Activated T-cell treated with anti-CD3 and anti-CD28 coated beads, Interleukin-2, amount 50 U/mL, for 48 hours (primary cell): ENCODE measurements at regions not wholly inside any gene's neighbourhood (a gene's known extent, or its start where the extent isn't known, plus 50 kb on each side); places are given as distances from the start of the nearest gene placed in this dataset.

Source experiments
- DNase-seq, 2 experiments: peaks; one replicate each; pipeline ENCODE4 v3.0.0-alpha.2; 2020

DNA sequence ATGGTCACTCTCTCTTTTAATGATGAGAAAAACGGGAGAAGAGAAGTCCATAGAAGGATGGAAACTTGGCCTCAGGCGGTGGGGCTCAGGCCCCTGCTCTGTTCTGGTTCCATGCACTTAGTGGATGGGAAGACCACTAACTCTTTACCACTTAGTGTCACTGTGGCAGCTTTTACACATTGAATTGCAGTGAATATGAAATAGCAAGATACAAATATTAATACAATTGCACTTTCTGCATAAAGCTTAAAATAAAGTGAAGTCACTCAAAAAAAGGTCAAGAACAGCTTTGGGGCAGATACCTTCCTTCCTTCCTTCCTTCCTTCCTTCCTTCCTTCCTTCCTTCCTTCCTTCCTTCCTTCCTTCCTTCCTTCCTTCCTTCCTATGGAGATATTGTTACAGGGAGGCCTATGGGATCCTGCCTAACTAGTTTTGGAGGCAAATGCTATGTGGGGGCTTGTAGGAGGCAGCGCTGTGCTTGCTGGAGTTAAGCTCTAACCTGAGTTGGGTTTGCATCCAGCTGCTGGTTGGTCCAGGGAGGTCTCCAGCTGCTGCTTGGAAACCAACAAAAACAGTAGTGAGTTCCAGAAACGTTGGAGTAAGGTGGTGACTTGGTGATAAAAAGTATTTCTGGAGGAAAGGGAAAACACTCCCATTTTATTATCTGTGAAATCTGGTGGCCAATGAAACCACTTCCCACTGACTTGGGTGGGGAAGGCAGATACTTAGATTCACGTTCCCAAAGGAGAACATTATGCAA lies 62.3 kb upstream of the NKX2-2 start:
- no peak for DNase-seq

DNA sequence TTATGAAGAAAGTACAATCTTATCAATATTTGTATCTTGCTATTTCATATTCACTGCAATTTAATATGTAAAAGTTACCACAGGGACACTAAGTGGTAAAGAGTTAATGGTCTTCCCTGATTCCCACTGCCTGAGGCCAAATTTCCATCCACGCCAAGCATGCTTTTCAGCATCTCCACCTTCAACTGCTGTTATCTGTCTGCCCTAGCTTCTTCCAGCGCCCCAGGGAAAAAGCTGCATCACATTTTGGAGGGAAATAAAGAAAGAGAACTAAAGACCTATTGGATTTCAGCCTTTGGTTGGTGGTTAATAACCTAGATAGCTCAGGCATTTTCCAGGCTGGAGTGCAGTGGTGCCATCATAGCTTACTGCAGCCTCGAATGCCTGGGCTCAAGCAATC lies 61.3 kb upstream of the NKX2-2 start:
- no peak for DNase-seq

DNA sequence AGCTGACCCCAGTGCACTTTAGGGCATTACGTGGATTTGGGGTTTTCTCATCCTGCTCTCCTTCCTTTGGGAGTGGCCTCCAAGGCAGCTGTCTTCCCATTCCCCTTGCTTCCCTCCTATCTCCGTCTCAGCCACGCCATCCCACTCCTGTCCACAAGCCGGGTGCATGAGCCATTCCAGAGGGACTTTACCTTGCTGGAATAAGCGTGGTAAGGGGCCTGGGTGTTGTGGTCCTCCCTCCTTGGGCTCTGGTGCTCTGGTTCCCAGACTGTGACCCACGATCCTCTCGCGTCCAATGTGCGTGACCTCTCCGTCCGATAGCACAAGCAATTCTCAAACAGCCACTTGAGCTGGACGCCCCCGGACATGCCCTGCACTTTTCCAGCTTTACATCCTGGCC lies 60.6 kb upstream of the NKX2-2 start:
- no peak for DNase-seq

DNA sequence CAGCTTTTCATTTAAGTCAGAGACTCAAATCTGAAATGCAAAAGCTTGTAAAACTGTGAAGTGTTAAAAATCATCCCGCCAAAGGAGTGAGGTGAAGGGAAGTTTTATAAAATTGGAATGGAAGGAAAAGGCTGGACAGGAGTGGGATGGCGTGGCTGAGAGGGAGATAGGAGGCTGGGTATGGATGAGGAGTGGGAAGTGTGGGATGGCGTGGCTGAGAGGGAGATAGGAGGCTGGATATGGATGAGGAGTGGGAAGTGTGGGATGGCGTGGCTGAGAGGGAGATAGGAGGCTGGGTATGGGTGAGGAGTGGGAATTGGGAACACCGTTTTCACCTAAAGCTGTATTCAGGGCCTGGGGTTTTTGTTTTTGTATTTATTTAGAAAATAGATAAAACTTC lies 59.4 kb upstream of the NKX2-2 start:
- no peak for DNase-seq

DNA sequence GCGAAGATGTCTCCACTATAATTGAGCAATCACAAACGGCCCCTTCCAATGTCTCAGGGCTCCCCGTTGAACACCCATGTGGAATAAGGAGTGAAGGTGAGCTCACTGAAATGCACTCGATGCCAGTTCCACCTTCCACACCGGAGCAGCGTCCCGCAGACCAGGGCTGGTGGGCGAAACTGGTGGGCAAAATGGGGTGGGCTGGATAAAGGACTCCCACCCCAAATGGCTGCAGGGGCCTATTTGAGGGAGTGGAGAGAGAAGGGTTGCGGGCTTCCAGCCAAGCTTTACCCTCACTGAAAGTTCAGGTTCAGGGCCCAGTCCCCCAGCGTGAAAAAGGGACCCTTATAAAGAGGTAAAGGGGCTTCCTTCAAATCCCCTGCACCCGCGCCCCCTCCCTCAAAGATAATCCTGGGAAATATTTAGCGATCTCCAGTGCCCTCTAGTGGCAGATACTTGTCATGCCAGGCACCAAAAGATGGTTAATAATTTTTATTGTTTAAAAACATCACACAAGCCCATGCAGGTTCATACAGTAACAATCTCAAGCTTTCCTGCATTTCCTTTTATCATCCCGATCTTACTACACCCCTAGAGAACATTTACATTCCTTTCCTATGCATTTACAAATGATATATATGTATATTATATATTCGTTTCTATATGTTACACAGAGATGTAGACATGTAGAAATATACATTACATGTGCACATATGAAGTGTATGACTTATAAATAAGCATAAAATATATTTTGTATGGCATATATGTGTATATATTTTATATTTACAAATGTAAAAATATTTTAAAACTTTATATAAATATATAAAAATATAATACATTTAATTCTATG lies 58.2 kb upstream of the NKX2-2 start:
- peak in 1 of 2 experiments; percentile 21 for DNase-seq

GRCh38 chr20:21570285-21570992 lies 56.6 kb upstream of the NKX2-2 start:
- DNase-seq: no peak

DNA sequence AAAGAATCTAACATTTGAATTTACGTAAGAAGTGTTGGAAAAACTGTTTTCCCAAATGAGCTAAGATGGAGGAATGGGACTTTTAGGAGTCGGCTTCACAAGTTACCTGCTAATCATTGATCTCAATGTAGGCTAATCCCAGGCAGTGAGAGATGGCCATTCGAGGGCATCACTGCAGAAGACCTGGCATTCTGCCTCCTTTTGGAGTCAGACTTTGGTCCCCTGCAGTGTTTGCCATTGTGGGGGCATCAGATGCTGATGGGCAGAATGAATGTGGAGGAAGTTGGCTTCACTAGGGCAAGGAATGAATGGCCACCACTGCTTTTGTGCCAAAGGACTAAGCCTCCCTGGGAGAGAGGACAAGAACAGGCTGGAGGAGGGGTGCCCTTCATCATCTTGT lies 55.7 kb upstream of the NKX2-2 start:
- DNase-seq: no peak

DNA sequence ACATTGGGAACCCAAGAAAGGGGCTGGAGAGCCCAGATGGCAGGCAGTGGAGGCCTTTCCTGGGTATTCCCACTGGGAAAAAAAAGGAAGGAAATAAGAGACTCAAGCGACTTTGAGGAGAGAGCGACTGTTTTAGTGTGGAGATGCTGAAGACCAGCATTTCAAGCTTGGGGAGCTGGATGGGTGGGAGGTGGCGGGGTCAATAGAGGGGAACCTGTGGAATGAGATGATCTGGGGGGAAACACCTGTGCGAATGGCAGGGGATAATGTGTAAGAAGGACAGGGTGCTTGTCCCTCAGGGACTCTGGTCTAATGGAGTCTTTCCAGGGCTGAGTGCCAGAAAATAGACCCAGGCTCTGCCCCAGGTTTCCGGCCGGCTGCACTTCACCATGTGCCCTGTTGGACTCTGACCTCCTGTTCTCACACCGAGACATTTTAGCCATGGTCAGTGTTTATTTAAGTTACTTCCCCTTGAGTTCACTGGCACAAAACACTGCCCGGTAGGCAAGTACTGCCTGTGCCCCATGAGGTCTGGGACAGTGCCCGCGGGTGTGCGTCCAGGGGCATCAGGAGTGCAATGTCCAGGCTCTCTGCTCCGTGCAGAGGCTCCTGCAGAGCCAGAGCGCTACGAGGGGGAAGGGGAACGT lies 50.4 kb upstream of the NKX2-2 start:
- DNase-seq: no peak
